Cardiac muscle cell (in vitro differentiated cells and primary cell): ENCODE measurements at regions not wholly inside any gene's neighbourhood (a gene's known extent, or its start where the extent isn't known, plus 50 kb on each side); places are given as distances from the start of the nearest gene placed in this dataset.

ENCODE experiments used
- DNase-seq, 2 donors: peaks; one replicate each; pipeline versions ENCODE4 v3.0.0 to v3.0.0-alpha.2; 2010 to 2017; ENCODE audit warnings: low read depth in 1 of 2, low spot score in 1 of 2
- H3K27ac ChIP-seq: fragments of 200-600 bp; sonication (generic); 2 replicates; pipeline ENCODE4 v1.5.1; 2016
- H3K27me3 ChIP-seq: fragments of 200-600 bp; sonication (generic); 2 replicates; pipeline ENCODE4 v1.6.0; 2016; ENCODE audit warnings: control low read depth
- H3K36me3 ChIP-seq: fragments of 200-600 bp; sonication (generic); 2 replicates; pipeline ENCODE4 v1.5.1; 2016; ENCODE audit warnings: control low read depth
- H3K4me1 ChIP-seq: fragments of 200-600 bp; sonication (generic); 2 replicates; pipeline ENCODE4 v1.8.1; 2017; ENCODE audit warnings: low read depth, mild to moderate bottlenecking, mixed run types
- H3K4me3 ChIP-seq: fragments of 200-600 bp; sonication (generic); 2 replicates; pipeline ENCODE4 v1.5.1; 2016; ENCODE audit warnings: mild to moderate bottlenecking
- H3K9me3 ChIP-seq: fragments of 200-600 bp; sonication (generic); 2 replicates; pipeline ENCODE4 v1.5.1; 2017; ENCODE audit warnings: low read depth, mild to moderate bottlenecking, control low read depth
- CTCF ChIP-seq: IDR thresholded peaks from 2 replicates; pipeline ENCODE4 v1.5.1; 2012; ENCODE audit warnings: low read depth, mild to moderate bottlenecking, low read length

GRCh38 chr10:29037348-29038113 lies 251.3 kb upstream of the LYZL1 start:
- Histone ChIP-seq H3K27ac (no peak overlapping the region), H3K9me3 (no peaks in the 10 kb centered on the region), H3K4me3 (no peak overlapping the region), H3K36me3 (no peaks in the 10 kb centered on the region), H3K27me3 (no peaks in the 10 kb centered on the region), H3K4me1 (no peaks in the 10 kb centered on the region)
- DNase-seq, result no peak
- TF ChIP-seq CTCF, result no peak

GRCh38 chr10:29039091-29039490 lies 249.8 kb upstream of the LYZL1 start:
- H3K27ac ChIP-seq, result no peak overlapping the region
- H3K27me3 ChIP-seq, result no peaks in the 10 kb centered on the region
- H3K4me1 ChIP-seq, result no peaks in the 10 kb centered on the region
- no peak for DNase-seq
- no peaks in the 10 kb centered on the region for H3K9me3 ChIP-seq
- no peak for TF ChIP-seq CTCF
- no peaks in the 10 kb centered on the region for H3K36me3 ChIP-seq
- H3K4me3 ChIP-seq, result no peak overlapping the region

- TF ChIP-seq CTCF, result no peak
- H3K9me3 ChIP-seq, result no peaks in the 10 kb centered on the region
- H3K36me3 ChIP-seq, result no peaks in the 10 kb centered on the region
- no peak overlapping the region for H3K27ac ChIP-seq
- DNase-seq, result peak in 1 of 2 donors; percentile 96
- no peak overlapping the region for H3K4me3 ChIP-seq
- no peaks in the 10 kb centered on the region for H3K4me1 ChIP-seq
- H3K27me3 ChIP-seq, result no peaks in the 10 kb centered on the region
Measured at GRCh38 chr10:29039677-29040189, 249.1 kb upstream of the LYZL1 start.

- Histone ChIP-seq H3K27me3 (no peaks in the 10 kb centered on the region), H3K4me3 (no peak overlapping the region), H3K9me3 (no peaks in the 10 kb centered on the region), H3K27ac (no peak overlapping the region), H3K36me3 (no peaks in the 10 kb centered on the region), H3K4me1 (no peaks in the 10 kb centered on the region)
- TF ChIP-seq CTCF, result no peak
- DNase-seq, result peak in 1 of 2 donors; percentile 34
Measured at GRCh38 chr10:29041616-29042015, 247.3 kb upstream of the LYZL1 start.

- H3K4me1 ChIP-seq, result no peaks in the 10 kb centered on the region
- no peaks in the 10 kb centered on the region for H3K27me3 ChIP-seq
- no peak overlapping the region for H3K27ac ChIP-seq
- no peak overlapping the region for H3K4me3 ChIP-seq
- no peaks in the 10 kb centered on the region for H3K36me3 ChIP-seq
- no peak for DNase-seq
- no peak for TF ChIP-seq CTCF
- no peaks in the 10 kb centered on the region for H3K9me3 ChIP-seq
Measured at GRCh38 chr10:29048506-29048905, 240.4 kb upstream of the LYZL1 start.
